GM19025 (cell line): ENCODE measurements at regions not wholly inside any gene's neighbourhood (a gene's known extent, or its start where the extent isn't known, plus 50 kb on each side); places are given as distances from the start of the nearest gene placed in this dataset.

Experiments used
- ATAC-seq: cut with Tn5 transposase; IDR thresholded peaks from one replicate; pipeline ENCODE4 v1.9.1; 2021; ENCODE audit warnings: mild to moderate bottlenecking, low read depth, moderate library complexity; ENCODE audit not compliant: unreplicated experiment

DNA sequence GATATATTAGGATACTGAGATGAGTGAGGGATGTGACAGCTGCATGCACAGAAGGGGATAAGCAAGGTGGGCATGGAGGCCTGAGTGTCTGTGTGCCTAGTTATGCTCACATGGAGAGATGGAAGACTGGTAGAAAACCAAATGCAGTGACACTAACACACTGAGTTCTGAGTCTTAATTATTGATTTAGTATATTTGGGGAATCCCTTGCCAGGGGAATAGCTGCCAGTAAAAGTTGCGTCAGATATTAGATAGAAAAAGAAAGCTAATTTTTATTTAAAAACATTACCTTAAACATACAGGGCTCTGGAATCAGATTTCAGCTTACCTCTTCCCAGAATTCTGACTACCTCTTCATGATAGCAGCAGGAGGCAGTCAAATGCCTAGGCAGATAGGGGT, 620.5 kb downstream of the METTL15 start:
- ATAC-seq, result no peak

DNA sequence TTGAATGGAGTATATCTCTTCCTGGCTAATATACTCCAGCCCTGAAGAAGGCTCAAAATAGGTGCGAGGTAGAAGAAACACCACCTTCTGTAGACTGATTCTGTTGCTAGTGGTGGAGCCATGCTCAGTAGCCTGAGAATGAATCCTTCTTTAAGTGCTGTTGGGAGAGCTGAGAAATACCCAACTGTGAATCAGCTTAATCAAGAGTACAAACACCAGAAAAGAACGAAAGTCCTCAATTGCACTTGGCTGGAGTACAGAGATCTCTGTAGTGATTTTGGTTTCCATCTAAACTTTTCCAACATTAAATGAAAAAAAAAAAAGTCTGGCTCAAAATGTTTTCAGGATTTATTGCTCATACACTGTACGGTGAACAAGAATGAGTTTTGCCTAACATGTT, 619.1 kb downstream of the METTL15 start:
- ATAC-seq, result no peak

DNA sequence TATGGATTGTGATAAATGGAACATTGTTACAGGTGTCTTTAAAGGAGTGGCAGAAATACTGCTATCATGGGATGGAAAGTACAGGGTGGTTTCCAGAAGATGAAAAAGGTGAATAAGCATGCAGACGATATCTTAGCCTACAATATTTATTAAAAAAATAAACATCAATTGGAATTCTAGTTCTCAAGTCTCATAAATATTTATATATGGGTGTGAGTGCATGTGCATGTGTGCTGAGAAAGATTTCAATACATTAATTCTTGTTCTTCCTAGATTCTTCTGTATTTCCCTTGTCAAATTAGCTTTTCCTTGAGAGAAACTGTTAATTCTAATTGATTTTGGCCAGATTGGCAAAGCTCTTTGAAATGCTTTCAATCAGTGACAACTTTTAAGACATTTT, 618.2 kb downstream of the METTL15 start:
- ATAC-seq, result no peak

DNA sequence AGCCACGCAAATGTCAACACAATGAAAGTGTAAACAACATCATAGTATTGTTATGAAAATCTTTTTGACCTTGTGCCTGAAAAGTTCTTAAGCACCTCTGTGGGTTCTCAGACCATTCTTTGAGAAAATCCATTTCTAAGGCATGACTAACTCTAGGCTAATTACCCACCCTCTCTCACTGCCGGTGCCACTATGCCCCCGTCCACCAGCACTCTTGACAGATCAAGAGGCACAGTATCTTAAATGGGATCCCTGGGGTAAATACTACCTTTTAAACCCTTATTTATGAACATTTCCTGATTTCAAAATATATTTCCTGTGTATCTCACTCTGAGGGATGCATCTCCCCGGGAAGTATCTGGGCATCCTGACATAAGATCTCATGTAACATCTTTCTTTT, 607.5 kb downstream of the METTL15 start:
- ATAC-seq, result no peak

DNA sequence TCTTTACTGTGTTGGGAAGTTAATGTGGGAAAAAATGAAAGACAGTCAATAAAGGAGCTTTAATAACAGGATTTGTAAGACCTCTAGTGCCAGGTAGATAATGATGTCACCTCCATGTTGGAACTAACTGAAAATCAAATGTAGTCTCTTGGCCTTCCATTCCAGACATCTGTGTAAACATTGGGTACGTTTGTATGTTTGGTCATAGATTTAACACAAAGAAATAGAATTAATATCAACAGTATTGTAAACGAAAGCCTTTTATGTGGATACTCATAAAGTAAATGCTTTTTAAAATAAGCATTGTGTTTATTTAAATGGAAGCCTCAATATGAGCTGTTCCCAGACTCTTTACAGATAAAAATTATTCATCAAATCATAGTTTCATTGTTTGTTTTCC, 605.7 kb downstream of the METTL15 start:
- no peak for ATAC-seq

DNA sequence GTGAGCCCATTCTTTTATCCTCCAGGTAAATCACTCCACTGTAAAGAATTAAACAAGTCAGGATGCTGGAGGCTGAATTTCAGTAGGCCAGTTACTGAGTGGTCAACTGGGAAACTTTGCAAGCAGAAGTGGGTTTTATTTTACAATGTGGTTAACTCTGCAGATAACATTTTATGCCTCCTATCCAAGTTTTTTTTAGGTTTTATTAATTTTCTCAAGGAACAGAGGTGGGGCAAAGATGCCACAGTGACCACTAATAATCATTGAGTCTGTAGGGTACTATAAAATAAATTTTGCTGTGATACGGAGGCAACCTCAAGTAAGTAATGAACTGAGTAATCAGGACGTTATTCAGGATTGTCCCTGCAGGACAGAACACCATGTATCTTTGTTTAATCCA, 599.9 kb downstream of the METTL15 start:
- ATAC-seq, result no peak

DNA sequence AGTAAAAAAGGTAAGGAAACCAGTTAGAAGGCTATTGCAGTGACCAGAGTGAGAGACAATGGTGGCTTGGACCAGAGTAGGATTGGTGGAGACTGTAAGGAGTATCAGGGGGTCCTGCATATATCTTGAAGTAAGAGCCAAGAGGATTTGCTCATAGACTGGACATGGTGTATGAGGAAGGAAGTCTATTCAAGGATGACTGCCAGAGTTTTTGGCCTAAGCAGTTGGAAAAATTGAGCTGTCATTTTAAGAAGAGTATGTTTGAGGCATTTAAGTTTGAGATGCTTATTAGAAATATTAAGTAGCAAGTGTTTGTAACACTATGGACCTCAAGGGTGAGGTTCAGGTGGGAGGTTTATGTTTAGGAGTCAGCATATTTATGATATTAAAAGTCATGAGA, 596.6 kb downstream of the METTL15 start:
- no peak for ATAC-seq

DNA sequence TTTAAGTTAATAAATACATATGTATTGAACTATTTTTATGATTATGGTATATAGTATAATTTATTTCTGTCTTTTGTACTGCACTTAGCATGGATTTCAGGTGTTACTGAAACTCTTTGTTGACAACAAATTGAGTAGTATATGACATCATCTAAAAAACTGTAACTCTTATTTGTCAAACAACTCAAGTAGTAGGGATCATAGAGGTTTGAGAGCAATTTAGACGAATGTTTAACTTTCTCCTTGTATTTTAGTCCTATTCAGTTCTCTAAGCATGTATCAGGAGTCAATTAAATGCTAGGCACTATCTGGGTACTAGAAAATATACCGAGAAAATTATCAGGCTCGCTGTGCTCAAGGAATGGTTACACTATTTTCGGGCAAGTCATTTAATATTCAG, 595.2 kb downstream of the METTL15 start:
- ATAC-seq, result no peak

DNA sequence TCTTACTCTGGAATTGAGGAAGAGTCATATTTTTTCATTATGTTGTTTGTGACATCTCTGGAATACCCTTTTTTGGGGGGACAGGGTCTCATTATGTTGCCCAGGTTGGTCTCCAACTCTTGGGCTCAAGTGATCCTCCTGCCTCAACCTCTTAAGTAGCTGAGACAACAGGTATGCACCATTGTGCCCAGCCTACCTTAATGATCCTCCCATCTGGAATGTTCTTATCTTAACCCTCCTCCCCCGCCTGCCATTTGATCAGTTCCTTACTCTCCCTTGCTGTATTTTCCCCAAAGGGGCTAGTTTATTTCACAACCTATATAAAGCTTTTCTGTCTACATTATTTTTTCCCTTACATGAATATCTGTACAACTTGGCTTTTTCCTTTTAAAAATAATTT, 594.7 kb downstream of the METTL15 start:
- no peak for ATAC-seq

DNA sequence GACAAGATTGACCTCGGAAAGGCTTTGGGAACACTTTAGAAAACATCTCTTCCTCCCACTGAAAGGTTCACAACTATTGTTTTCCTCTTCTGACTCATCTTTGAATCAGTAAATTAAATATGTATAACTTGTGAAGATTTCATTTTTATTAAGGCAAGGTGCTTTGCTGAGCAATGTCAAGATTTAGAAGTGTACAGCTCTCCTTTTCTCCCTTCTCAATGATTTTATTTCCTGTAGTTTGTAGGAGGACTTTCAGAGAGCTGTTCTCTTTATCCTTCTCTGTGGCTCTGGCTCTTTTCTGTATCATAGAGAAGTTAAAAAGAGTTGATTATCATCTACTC, 594.2 kb downstream of the METTL15 start:
- no peak for ATAC-seq

DNA sequence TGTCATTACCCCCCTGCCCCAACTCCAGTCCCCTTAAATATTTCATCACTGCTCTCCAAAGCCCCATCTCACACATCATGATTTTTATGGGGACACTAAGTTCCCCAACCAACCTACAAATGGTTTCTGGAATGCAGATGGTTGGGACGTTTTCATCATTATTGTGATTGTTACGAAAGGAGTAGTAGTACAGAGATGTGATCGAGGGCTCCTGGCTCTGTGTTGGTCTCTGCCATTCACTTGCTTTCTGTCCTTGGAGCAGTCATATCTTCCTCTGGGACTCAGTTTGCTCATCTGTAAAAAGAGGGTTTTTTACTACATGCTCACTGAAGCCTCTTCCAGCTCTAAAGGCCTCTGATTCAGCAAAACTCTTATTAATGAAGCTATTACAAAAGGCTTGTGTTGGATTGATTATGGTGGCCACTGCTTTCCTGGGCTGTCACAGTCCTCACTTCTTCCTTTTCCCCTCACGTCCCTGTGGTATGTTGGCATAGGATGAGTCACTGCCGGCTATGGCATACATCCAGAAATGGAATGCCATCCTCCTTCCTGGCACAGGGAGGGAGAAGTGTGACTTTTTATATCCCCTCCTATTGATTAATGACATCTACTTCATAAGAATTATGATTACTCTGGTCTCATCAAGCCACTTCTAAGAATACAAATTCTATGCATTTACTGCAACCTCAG, 593.7 kb downstream of the METTL15 start:
- no peak for ATAC-seq

DNA sequence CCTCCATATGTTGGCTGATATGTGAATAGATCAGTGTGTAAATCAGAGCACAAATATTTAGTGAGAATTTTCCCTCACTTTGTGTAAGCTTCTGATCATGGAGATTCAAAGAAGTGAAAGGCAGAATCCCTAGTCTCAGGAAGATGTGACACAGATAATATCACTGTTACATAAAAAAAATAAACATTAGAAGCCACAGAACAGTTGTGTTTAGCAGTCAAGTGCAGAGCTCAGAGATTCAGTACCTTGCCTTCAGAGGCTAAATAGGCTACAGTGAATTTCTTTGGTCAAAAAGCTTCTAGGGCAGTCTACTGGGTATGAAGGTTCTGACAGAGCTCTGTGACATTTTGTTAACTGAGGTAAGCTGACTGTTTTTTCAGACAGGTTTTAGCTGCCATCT, 591.5 kb downstream of the METTL15 start:
- no peak for ATAC-seq

DNA sequence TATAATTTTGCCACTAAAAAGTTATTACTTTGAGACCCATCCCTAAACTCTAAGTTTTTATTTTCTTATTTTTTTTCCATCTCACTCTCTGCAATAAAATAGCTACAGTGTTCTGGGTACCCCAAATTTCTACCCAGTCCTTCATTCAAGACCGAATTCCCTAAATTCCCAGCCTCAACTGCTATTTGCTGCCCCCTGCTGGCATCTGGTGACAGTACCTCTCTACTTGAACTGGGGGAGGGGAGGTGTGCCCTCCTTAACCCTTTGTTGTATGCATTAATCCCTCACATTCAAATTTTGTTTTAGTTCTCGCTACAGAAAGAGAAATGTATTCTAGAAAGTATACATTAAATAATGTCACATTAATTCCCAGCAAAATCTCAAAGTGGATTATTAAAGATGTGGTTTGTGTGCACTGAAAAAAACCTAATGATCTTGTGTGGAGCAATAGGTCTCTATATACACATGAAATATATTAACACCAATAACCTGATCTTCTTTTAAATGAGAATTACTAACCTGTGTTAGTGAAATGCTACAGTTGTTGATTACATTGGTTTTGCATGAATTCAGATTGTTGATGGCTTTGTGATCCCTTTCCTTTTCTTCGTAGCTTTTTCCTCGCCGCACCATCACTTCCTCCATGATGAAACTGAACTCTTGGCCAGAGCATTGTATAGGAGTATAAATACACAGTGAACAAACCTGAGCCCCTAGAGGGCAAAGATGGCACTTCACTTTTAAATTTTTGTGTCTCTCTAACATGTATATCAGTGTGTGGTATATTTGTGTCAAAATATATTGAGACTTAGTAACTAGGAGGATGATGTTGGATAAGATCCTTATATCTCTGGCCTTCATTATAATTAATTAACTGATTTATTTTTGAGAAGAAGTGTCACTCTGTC, 590.0 kb downstream of the METTL15 start:
- no peak for ATAC-seq

DNA sequence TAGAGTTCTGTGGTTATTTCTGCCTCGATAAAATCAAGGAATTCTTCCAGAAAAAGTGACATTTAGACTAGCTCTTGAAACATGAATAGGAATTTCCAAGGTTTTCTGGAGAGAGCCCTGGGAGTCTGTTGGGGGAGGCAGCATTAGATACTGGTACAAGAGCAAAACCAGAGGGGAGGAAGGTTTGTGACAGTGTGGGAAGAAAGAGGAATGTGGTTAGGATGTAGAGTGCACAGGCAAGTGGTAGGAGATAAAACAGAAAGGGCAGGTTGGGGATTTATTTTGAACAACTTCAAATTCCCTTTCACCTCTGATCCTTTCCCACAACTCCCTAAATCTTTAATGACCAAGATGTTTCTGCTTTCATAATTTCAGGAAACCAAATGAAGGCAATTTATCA, 588.4 kb downstream of the METTL15 start:
- ATAC-seq, result no peak

DNA sequence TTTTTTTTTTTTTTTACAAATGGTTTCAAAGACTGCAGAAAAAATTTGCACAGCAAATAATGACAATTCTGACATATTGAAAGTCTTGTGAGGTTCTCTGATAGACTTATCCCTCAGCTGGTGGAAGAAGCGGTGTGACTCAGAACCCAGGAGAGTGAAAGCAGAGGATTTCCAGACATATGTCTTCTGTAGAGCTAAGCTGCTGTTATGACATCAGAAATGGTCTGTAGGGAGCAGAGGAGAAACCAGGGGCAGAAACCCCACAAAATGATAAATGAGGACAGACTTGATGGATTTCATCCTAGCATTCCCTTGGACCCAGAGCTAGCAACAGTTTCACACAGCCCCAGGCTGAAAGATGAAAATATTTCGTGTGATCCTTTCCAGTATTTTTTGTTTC, 582.6 kb downstream of the METTL15 start:
- ATAC-seq, result no peak

DNA sequence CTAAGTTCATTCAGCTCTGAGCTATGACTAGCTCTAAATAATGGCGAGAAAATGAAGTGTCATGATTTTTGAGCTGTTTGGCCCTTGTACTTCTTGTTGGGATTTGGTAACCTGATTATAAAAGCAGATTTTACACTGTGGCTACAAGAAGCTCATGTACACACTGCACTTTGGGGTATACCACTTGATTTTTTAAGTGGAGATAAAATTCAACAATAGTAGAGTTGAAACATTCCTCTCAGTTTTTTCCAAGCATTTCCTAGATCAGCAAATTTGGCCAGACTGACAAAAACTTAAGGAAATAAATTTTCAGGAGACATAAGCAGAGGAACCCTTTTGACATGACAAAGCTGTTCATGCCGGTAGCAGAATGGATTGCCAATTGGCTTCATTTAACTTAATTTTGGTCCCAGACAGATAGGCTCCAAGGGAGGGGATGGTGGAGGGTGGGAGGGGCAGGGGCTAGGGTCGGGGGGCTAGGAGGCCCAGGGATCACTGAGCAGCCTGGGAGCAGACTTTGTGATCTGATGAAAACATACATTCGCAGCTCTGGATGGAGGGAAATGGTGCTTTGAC, 575.9 kb downstream of the METTL15 start:
- ATAC-seq, result no peak

DNA sequence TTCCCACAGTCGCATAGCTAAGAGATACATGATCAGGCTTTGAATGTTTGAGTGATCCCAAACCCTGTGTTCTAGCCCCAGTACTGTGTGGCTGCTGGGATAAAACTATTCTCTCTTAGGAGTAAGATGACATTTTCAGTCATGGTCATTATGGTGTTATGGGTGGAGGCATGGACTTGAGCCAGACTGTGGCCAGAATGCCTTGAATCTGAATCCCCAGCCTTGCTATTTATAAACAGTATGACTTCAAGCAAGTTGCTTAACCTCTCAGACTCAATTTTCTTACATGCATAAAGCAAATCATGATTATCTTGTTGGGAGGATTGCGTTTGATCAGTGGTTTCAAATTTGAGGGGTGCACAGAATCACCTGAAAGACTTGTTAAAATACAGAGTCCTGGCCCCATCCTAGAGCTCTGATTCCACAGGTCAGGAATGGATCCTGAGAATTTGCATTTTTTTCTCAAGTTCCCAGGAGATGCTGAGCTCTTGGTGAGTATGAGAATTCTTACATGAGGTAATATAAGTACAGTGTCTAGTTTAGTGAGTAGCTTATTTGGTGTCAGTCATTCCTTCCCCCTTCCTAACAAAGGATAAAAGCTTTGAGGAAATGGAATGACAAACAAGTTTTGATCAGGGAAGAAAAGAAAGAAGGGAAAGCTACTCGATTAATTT, 571.7 kb downstream of the METTL15 start:
- no peak for ATAC-seq

DNA sequence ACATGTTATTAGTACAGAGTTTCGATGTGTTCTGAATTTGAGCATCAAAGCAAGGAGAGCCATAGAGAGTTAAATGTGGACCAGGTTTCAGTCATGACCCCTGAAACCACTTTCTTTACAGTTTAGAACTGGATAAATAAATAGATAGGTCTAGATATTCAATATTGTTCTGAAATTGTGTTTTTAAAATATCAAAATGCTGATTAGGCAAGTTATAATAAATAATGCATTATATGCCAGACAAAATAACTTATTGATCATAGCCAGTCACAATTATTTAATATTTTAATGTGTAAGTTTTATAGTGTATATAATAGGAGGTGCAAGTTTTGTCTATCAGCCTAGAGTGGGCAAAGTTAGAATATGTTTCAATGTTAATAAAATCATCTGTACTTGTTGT, 569.5 kb downstream of the METTL15 start:
- no peak for ATAC-seq

DNA sequence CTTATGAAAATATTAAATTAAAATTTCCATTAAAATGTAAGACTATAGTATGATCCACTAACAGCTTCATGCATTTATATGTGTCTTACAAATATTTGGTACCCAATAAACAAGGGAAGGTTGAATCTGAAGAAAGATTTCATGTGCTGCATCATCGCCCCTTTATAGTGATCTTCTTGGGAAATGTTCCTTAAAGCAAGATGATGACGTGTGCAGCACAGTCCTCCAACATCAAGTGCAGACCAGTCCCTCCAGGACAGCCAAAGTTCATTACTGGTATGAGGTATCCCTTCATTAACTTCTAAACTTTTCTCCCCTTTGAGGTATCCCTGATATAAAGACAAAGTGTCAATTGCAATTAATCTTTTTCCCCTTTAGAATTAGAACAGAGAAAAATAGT, 567.0 kb downstream of the METTL15 start:
- ATAC-seq, result no peak

DNA sequence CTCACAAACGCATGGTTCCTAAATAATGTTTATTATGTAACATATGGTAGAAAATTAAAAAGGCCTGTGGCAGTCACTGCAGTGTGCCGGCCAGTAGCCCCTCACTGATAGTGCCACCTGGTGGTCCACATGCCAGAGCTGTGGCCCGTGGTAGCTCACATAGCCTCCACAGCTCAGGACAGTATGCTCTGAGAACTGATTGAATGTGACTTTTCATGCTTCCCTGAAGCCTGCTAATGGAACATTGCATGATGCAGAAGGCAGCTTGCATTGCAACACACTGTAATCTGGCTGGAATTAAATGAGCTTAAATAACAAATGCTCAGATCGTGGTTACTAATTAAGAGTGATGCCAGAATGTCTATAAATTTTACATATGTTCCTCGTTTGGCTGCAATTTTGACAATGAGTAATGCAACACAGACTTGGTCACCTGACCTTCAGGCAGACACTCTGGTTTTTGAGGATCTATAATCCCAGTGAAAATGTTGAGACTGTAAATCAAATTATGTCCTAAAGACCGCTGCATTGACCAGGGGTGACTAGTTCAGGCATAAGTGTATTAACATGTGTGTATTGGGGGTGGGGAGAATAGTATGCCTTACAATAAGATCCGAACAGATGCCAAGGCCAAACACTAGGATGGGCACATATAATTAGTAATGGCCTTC, 566.4 kb downstream of the METTL15 start:
- ATAC-seq, result no peak
